Testis (tissue), 2 donors: ENCODE measurements at regions not wholly inside any gene's neighbourhood (a gene's known extent, or its start where the extent isn't known, plus 50 kb on each side); places are given as distances from the start of the nearest gene placed in this dataset.

Source experiments
- DNase-seq: peaks from one replicate; pipeline ENCODE4 v3.0.0-alpha.2; 2019
- H3K27ac ChIP-seq, 2 donors: fragments of 200-600 bp; sonication (generic); one replicate each; pipeline ENCODE4 v1.5.1; 2019
- H3K27me3 ChIP-seq: fragments of 200-600 bp; sonication (generic); one replicate; pipeline ENCODE4 v1.5.1; 2019
- H3K36me3 ChIP-seq: fragments of 200-600 bp; sonication (generic); one replicate; pipeline ENCODE4 v1.5.1; 2017; ENCODE audit warnings: low read depth; ENCODE audit errors: missing control alignments
- H3K4me1 ChIP-seq: fragments of 200-600 bp; sonication (generic); one replicate; pipeline ENCODE4 v1.5.1; 2019
- H3K4me3 ChIP-seq, 2 donors: fragments of 200-600 bp; sonication (generic); one replicate each; pipeline ENCODE4 v1.5.1; 2017 to 2019
- H3K9me3 ChIP-seq: fragments of 200-600 bp; sonication (generic); one replicate; pipeline ENCODE4 v1.5.1; 2017
- CTCF ChIP-seq, 3 experiments: fragments of 450-650 bp in 2 of 3; fragments of 200-600 bp in 1 of 3; sonication (generic) in 1 of 3; IDR thresholded peaks; one replicate each; pipeline ENCODE4 v1.5.1; 2016 to 2019; ENCODE audit warnings: antibody characterized with exemption in 3 of 3, mild to moderate bottlenecking in 2 of 3, moderate library complexity in 1 of 3
- POLR2A ChIP-seq: fragments of 450-650 bp; IDR thresholded peaks from one replicate; pipeline ENCODE4 v1.6.1; 2017; ENCODE audit warnings: antibody characterized with exemption, mild to moderate bottlenecking, moderate library complexity
- WGBS, 2 donors: methylation state at CpG; one replicate each; pipeline ENCODE4 v1.1.5; 2018; 5-methylcytosine and 5-hydroxymethylcytosine counted together
- intact Hi-C: fragments of 100-400 bp; cut with DNase I; formaldehyde crosslinking; loops from one replicate; pipeline ENCODE4 v1.15.1; 2023; ENCODE audit warnings: low total_unique reads

GRCh38 chr20:62570897-62571668 lies 71.2 kb upstream of the SLCO4A1 start:
- H3K36me3 ChIP-seq = no peaks in the 10 kb centered on the region
- WGBS, 2 donors = 74 to 85% methylated on average over 7 to 12 of the region's 12 CpGs
- no peaks in the 10 kb centered on the region for H3K4me1 ChIP-seq
- no peak overlapping the region for H3K27ac ChIP-seq
- H3K9me3 ChIP-seq = no peaks in the 10 kb centered on the region
- no peak overlapping the region for H3K4me3 ChIP-seq
- intact Hi-C loops = no loop called here
- DNase-seq = no peak
- TF ChIP-seq CTCF (IDR thresholded peaks at IDR 0.05) (no peak), POLR2A (no peak)
- H3K27me3 ChIP-seq = no peaks in the 10 kb centered on the region

GRCh38 chr20:62571669-62572344 lies 70.5 kb upstream of the SLCO4A1 start:
- TF ChIP-seq CTCF (IDR thresholded peaks at IDR 0.05) (no peak), POLR2A (no peak)
- H3K36me3 ChIP-seq = no peaks in the 10 kb centered on the region
- no peaks in the 10 kb centered on the region for H3K9me3 ChIP-seq
- H3K27me3 ChIP-seq = no peaks in the 10 kb centered on the region
- DNase-seq = peak; percentile 36
- H3K4me1 ChIP-seq = no peaks in the 10 kb centered on the region
- intact Hi-C loops = no loop called here
- 67 to 73% methylated on average over 9 of the region's 9 CpGs for WGBS, 2 donors
- no peak overlapping the region for H3K27ac ChIP-seq
- no peak overlapping the region for H3K4me3 ChIP-seq

- Histone ChIP-seq H3K4me1 (no peaks in the 10 kb centered on the region), H3K4me3 (no peak overlapping the region), H3K36me3 (no peaks in the 10 kb centered on the region), H3K27ac (no peak overlapping the region), H3K27me3 (no peaks in the 10 kb centered on the region), H3K9me3 (no peaks in the 10 kb centered on the region)
- no peak for TF ChIP-seq POLR2A
- TF ChIP-seq CTCF (IDR thresholded peaks at IDR 0.05) = no peak
- intact Hi-C loops = no loop called here
- 50 to 56% methylated on average over 8 to 15 of the region's 15 CpGs for WGBS, 2 donors
- DNase-seq = no peak
These were observed 69.3 kb upstream of the SLCO4A1 start for GRCh38 chr20:62572980-62573379.

- Histone ChIP-seq H3K27me3 (no peaks in the 10 kb centered on the region), H3K9me3 (no peaks in the 10 kb centered on the region), H3K4me1 (no peaks in the 10 kb centered on the region), H3K27ac (no peak overlapping the region), H3K36me3 (no peaks in the 10 kb centered on the region), H3K4me3 (no peak overlapping the region)
- no peak for DNase-seq
- 49 to 50% methylated on average over 3 of the region's 3 CpGs for WGBS, 2 donors
- TF ChIP-seq POLR2A (no peak), CTCF (IDR thresholded peaks at IDR 0.05) (no peak)
- intact Hi-C loops = no loop called here
These were observed 68.5 kb upstream of the SLCO4A1 start for GRCh38 chr20:62573817-62574216.
